HEK293T (cell line): ENCODE measurements at regions not wholly inside any gene's neighbourhood (a gene's known extent, or its start where the extent isn't known, plus 50 kb on each side); places are given as distances from the start of the nearest gene placed in this dataset.

Source experiments
- ARNT ChIP-seq: fragments of 450-650 bp; IDR thresholded peaks from 2 replicates; pipeline ENCODE4 v1.6.1; 2017; ENCODE audit warnings: mild to moderate bottlenecking
- BHLHE40 ChIP-seq: fragments of 450-650 bp; IDR thresholded peaks from 2 replicates; pipeline ENCODE4 v1.6.1; 2016; ENCODE audit warnings: mild to moderate bottlenecking, moderate library complexity, borderline replicate concordance
- ELF4 ChIP-seq: fragments of 450-650 bp; IDR thresholded peaks from 2 replicates; pipeline ENCODE4 v1.6.1; 2017; ENCODE audit warnings: antibody characterized with exemption
- FOXA1 ChIP-seq: fragments of 450-650 bp; IDR thresholded peaks from 2 replicates; pipeline ENCODE4 v1.6.1; 2016; ENCODE audit warnings: mild to moderate bottlenecking
- L3MBTL2 ChIP-seq: fragments of 450-650 bp; conservative IDR thresholded peaks from 2 replicates; pipeline ENCODE4 v1.6.1; 2016; ENCODE audit warnings: mild to moderate bottlenecking
- PKNOX1 ChIP-seq: fragments of 450-650 bp; IDR thresholded peaks from 2 replicates; pipeline ENCODE4 v1.6.1; 2016
- SP1 ChIP-seq: fragments of 450-650 bp; IDR thresholded peaks from 2 replicates; pipeline ENCODE4 v1.6.1; 2017
- ZNF384 ChIP-seq: fragments of 450-650 bp; IDR thresholded peaks from 2 replicates; pipeline ENCODE4 v1.6.1; 2016

GRCh38 chr9:88193766-88194165, 55.5 kb upstream of the SPATA31C2 start:
- TF ChIP-seq PKNOX1, result no peak
- TF ChIP-seq ARNT, result no peak
- TF ChIP-seq SP1, result no peak
- TF ChIP-seq BHLHE40, result no peak
- TF ChIP-seq L3MBTL2, result no peak
- no peak for TF ChIP-seq ELF4
- TF ChIP-seq ZNF384, result no peak
- TF ChIP-seq FOXA1, result no peak
